ENCODE measurements at regions not wholly inside any gene's neighbourhood (a gene's known extent, or its start where the extent isn't known, plus 50 kb on each side); places are given as distances from the start of the nearest gene placed in this dataset.
"Not testable (repeated sequence)": the region's sequence is repeated elsewhere in the genome, so short reads cannot be mapped to it uniquely, and the experiment has no call there.

GRCh38 chr6:125637207-125637606 lies 112.2 kb upstream of the HEY2 start:
- no peak for TF ChIP-seq ZFX (IDR thresholded peaks at IDR 0.05)
- TF ChIP-seq CTCF (conservative IDR thresholded peaks at IDR 0.05): no peak

GRCh38 chr6:125639466-125640020 lies 109.9 kb upstream of the HEY2 start:
- H3K27ac ChIP-seq: no peak overlapping the region
- TF ChIP-seq ZFX (IDR thresholded peaks at IDR 0.05): no peak
- TF ChIP-seq CTCF (conservative IDR thresholded peaks at IDR 0.05): no peak

More at GRCh38 chr6:125637207-125637606, 112.2 kb upstream of the HEY2 start:
- H3K27ac ChIP-seq: no peak overlapping the region

- no peak for TF ChIP-seq ZFX (IDR thresholded peaks at IDR 0.05)
- TF ChIP-seq CTCF (conservative IDR thresholded peaks at IDR 0.05): no peak
- H3K27ac ChIP-seq: no peak overlapping the region
These were observed 108.8 kb upstream of the HEY2 start for GRCh38 chr6:125640441-125641150.

GRCh38 chr6:125643967-125644661 lies 105.3 kb upstream of the HEY2 start:
- not testable (repeated sequence) for H3K27ac ChIP-seq

GRCh38 chr6:125647391-125647790 lies 102.0 kb upstream of the HEY2 start:
- H3K27ac ChIP-seq: no peak overlapping the region
- TF ChIP-seq CTCF (conservative IDR thresholded peaks at IDR 0.05) (no peak), ZFX (IDR thresholded peaks at IDR 0.05) (no peak)

GRCh38 chr6:125653752-125654151 lies 95.7 kb upstream of the HEY2 start:
- H3K27ac ChIP-seq: not testable (repeated sequence)

GRCh38 chr6:125655511-125655910 lies 93.9 kb upstream of the HEY2 start:
- TF ChIP-seq CTCF (conservative IDR thresholded peaks at IDR 0.05): no peak
- no peak for TF ChIP-seq ZFX (IDR thresholded peaks at IDR 0.05)

GRCh38 chr6:125656287-125656870 lies 93.1 kb upstream of the HEY2 start:
- no peak overlapping the region for H3K27ac ChIP-seq
- no peak for TF ChIP-seq ZFX (IDR thresholded peaks at IDR 0.05)
- no peak for TF ChIP-seq CTCF (conservative IDR thresholded peaks at IDR 0.05)

More at GRCh38 chr6:125655511-125655910, 93.9 kb upstream of the HEY2 start:
- H3K27ac ChIP-seq: no peak overlapping the region

All from C4-2B (cell line).